Posterior vena cava (tissue), 2 donors: ENCODE measurements at regions not wholly inside any gene's neighbourhood (a gene's known extent, or its start where the extent isn't known, plus 50 kb on each side); places are given as distances from the start of the nearest gene placed in this dataset.

ENCODE experiments used
- DNase-seq: peaks from one replicate; pipeline ENCODE4 v3.0.0-alpha.2; 2020; ENCODE audit warnings: low spot score
- intact Hi-C, 2 donors: fragments of 100-400 bp; cut with DNase I; formaldehyde crosslinking; loops; one replicate each; pipeline versions ENCODE4 v1.14.1 to v1.14.2; 2022 to 2023
- donor health status: DM: yes; HTN: yes; CAD: no.
- donor health status: DM: yes; HTN: yes; CAD: no.

DNA sequence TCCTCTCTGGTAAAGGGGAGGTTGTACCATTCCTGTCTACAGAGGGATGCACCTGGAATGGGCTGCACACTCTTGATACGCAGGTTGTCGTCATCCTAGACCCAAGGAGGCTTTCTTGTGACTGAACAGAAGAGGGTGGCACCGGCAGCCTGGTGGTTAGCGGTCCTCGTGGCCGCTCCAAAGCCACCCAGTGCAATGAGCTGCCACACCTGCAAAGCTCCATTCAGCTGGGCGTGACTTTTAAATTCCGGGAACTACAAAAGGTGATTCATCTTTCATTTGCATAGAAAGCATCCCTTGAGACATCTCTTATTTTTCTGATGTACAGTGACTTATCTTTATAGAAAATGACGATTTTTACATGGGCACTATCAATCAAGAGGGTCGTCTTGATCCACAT is 286.1 kb upstream of the IRX1 start:
- DNase-seq, result no peak
- intact Hi-C loops, result no loop called here

DNA sequence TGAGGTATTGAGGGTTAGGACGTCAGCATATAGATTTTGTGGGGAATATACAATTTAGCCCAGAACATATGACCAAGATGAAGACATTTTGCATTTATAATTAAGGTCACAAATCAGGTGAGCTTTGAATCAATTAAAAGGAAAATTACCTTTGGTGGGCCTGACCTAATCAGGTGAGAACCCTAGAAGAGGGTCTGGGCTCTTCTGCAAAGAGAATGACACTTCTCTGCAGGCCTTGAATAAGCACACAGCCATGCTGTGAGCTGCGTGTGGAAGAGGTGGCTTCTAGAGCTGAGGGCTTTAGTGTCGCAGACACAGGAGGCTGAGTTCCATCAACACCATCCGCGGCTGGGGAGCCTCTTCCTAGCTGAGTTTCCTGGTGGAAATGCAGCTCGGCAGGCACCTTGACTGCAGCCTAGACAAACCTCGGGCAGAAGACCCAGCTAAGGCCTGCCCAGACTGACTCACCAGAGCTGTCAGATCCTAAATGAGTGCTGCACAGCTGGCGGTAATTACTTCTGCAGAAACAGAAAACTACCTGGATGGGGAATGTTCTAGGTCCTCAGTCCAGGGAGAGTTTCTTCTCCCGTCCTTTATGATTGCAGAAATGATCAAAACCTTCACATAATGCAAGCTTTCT is 287.5 kb upstream of the IRX1 start:
- intact Hi-C loops, result no loop called here
- no peak for DNase-seq

DNA sequence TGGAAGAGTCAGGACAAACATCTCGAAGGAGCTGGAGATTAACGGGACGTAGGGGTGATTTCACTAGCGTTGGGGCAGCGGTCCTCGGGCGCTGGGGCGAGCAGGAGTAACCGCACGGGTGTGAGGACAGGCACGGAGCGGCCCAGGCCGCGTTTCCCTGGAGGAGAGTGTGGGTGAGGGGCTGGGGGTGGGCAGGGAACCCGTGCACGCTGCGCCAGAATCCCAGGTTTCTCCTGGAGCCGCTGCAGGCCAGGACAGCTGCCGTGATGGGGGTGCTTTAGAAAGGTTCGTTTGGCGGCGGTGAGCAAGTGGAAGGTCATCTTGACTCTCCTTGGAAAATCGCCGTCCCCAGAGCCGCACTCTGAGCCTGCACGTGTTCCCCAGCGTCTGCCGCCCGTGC is 290.2 kb upstream of the IRX1 start:
- intact Hi-C loops, result no loop called here

DNA sequence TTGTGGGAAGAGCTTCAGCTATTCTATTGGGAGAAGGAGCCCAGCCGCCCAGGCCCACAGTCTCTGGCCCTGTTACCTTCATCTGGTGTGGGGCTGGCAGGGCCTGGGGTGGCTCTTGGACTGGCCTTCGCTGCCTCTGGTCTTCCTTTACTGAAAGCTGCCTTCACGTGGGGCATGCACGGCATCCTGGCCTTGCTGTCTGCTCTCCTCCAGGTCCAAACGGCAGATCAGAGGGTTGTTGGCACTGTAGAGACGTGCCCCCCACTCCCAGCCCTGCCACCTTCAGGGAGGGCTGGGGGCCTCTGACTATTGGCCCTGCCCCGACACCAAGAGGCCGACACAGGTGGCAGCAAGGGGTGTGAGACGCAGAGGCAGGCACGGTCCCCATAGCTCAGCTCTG is 291.3 kb upstream of the IRX1 start:
- no peak for DNase-seq
- intact Hi-C loops, result no loop called here

More for the DNA sequence above, 290.2 kb upstream of the IRX1 start:
- no peak for DNase-seq

DNA sequence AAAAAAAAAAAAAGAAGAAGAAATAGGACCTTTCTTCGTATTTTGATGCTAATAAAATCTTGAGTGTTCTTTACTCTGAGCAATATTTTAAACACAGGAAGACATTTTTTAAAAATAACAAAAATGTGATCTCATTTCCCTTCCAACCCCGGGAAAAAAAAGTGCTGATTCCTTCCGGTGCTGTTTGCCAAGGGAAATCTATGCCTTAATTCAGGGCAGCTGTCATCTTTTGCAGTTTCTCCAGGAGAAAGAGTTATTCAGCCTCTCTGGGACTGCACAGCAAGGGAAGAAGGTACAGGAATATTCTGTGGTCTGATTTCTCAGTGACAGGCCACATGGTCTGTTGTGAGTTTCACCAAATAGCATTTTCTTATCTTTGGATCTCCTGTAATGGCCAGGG is 291.9 kb upstream of the IRX1 start:
- intact Hi-C loops, result no loop called here
- no peak for DNase-seq

DNA sequence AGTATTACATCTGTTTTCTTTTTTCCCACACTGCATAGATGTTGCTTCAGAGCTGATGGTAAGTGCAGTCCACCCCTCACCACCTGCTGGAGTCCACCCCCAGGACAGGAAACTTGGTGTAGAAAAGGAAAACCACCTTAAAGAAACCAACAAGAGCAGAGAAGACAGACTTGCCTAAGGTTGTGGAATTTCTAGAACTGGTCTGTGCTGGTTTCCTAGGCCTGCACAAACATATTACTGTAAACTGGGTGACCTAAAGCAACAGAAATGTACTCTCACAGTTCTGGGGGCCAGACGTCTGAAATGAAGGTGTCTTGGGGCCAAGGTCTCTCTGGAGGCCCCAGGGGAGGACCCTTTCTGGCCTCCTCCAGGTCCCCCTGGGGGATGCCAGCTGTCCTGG is 293.4 kb upstream of the IRX1 start:
- DNase-seq, result no peak

DNA sequence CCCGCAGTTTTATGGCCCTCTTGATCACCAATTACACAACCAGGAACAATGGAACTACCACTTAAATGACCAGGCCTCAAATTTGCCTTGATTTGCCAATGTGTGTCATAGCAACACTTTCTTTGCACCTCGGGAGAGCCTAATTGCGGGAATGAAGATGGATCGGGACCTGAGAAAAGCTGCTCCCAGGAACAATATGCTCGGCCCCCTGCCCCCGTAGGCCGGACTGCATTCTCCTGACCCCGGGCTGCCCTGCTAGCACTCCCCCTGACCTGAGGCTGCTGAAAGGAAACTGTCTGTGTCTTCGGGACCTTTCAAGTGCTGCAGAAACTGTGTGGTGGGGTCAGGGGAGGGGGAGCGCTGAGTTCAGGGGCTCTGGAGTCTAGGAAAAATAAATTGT is 294.3 kb upstream of the IRX1 start:
- intact Hi-C loops, result no loop called here
- peak; percentile 45 for DNase-seq

More for the DNA sequence above, 293.4 kb upstream of the IRX1 start:
- intact Hi-C loops, result no loop called here

DNA sequence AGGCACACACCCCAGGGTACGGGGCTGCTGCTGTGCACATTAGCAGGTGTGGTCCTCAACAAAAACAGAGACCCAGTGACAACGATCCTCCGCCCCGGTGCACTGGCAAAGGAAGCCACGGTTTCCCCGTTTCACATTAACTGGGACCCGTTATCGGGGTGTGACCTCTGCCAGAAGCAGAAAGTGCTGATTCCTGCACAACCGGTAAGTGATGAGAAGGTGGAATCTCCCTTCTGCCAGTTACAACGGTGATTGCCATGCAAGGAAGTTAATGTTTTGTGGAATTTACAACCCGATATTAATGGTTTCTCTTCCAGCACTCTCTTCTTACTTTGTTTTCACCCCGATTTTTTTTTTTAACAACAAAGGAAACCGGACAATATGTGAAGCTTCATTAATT is 294.9 kb upstream of the IRX1 start:
- no peak for DNase-seq
- intact Hi-C loops, result no loop called here

DNA sequence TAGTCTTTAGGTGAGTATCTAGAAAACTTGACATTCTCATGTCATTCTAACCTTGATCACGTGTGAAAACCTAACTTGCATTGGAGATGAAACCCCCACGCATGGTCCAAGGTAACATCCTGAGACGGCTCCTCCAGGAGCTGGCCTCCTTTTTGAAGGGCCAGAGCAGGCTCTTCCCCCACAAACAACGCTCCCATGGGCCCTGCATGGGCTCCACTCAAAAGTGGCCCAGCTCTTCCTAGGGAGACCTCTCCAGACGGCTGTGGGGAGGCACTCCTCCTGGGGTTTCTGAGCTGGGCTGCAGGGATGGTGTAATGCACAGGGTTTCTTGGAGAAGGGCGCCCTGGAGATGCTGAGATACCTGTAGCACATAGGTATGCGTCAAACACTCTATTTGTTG is 296.2 kb upstream of the IRX1 start:
- intact Hi-C loops, result no loop called here
- no peak for DNase-seq

DNA sequence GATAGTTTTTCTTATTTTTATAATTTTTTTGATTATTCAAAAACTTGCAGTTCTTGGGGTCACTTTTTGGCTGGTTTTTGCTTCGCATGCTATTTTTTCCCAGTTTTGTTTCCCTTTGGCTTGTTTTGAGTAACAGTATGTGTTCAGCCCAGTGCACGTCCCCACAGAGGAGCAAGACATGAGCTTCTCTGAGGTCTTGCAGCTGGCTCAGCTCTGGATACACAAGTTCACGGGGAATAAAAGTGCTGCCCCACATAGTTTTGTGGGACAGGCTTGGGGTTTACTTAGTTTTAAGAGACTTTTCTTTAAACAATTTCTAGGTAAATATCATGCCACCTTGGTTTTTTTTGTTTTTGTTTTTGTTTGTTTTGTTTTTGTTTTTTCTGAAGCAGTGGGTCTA is 297.8 kb upstream of the IRX1 start:
- intact Hi-C loops, result no loop called here
- no peak for DNase-seq

DNA sequence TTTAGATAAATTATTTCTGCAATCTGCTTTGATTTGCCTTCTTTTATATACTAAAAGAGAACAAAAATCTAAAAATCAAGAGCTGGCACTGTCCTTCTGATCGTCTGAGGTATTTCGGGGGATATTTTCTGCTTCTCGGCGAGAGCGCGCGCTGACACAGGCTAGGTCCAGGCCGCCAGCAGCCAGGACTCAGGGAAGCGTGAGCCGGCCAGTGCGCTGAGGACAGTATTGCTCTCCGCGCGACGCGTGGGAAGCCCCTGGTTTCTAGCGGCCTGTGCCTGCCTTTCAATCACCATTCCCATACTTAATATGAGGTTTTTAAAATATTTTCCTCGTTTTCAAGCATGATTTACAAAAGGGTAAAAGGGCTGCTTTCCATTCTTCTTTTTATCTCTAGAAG is 307.3 kb upstream of the IRX1 start:
- DNase-seq, result no peak
- intact Hi-C loops, result no loop called here

DNA sequence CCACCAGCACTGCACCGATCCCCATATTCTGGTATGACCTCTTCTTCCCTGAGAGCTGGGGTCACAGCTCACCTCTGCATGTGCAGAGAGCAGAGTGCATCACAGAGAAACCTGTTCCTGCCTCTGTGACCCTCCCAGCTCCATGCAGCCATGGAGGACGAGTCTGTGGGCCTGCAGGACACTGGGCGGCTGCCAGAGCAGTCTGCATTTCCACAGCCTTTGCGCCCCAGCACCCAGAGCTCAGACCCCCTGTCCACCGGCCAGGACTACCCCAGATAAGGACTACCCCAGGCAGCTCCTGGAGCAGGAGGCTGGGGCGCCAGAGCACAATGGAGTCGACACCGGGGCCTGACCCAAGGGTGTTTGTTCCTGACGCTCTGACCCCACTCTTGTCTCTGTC is 308.1 kb upstream of the IRX1 start:
- DNase-seq, result no peak

DNA sequence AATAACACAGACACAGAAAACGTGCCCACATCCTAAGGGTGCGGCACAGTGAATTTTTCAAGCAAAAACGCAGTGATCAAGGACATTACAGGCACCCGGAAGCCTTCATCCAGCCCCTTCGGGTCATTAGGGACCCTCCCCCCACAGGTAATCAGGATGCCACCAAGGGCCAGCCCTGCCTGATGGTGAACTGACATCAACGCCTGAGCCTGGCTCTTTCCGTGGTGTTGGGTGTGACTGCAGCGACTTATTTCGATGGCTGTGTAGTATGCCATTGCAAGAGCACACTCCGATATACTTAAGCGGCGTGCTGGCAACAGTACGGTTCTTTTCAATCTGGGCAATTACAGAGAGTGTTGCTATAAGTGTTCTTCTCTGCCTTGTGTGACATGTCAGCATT is 310.0 kb upstream of the IRX1 start:
- no peak for DNase-seq
- intact Hi-C loops, result no loop called here

More for the DNA sequence above, 308.1 kb upstream of the IRX1 start:
- intact Hi-C loops, result no loop called here

DNA sequence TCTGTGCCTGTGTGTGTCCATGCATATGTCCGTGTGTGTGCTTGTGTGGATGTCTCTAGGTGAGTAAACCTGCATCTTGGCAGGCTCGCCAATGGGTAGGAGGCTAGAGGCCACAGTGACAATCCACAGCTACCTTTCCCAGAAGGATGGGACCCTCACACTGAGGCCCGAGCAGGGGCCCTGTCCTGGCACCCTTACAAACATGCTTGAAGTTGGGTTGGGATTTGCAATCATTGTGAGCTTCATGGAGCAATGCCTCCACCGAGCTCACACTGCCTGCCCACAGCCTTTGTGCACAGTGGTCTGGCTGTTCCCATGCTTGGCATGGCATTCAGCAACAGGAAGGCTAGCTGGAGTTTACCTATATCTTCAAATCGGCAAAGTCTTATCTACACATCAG is 311.1 kb upstream of the IRX1 start:
- no peak for DNase-seq
- intact Hi-C loops, result no loop called here

DNA sequence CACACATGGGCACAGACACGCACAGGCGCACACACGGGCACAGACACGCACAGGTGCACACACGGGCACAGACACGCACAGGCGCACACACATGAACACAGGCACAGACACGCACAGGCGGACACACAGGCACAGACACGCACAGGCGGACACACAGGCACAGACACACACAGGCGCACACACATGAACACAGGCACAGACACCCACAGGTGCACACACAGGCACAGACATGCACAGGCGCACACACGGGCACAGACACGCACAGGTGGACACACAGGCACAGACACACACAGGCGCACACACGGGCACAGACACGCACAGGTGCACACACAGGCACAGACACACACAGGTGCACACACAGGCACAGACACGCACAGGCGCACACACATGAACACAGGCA is 312.8 kb upstream of the IRX1 start:
- no peak for DNase-seq
- intact Hi-C loops, result no loop called here

DNA sequence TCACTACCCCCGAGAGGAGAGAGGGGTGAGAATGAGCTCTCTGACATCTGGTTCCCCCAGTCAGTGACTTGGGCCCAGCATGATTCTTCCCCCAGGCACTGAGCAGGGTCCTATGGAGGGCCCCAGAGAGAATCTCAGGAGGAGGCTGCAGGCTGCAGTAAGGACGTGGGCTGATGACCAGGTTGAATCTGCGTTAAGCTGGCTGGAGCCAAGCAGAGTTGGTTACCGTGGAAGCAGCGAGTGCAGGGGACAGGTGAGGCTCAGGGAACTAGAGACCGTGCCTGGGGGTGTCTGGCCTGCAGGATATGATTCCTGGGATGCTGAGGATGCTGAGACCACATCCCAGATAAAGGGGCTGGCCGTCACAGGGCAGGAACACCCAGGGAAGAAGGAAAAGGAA is 314.3 kb upstream of the IRX1 start:
- intact Hi-C loops, result no loop called here
- no peak for DNase-seq

DNA sequence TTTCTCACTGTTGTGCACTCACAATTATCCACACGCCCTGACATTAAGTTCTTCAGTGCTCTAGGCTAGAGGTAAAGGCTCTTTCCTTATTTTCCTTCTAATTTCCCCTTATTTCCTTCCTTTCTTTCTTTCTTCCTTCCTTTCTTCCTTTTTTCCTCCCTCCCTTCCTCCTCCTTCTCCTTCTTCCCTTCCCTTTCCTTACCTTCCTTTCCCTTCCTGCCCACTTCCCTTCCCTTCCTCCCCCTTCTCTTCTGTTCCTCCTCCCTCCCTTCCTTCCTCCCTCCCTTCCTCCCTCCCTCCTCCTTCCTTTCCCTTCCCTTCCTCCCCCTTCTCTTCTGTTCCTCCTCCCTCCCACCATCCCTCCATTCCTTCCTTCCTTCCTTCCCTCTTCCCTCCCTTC is 317.0 kb upstream of the IRX1 start:
- intact Hi-C loops, result no loop called here
- no peak for DNase-seq

DNA sequence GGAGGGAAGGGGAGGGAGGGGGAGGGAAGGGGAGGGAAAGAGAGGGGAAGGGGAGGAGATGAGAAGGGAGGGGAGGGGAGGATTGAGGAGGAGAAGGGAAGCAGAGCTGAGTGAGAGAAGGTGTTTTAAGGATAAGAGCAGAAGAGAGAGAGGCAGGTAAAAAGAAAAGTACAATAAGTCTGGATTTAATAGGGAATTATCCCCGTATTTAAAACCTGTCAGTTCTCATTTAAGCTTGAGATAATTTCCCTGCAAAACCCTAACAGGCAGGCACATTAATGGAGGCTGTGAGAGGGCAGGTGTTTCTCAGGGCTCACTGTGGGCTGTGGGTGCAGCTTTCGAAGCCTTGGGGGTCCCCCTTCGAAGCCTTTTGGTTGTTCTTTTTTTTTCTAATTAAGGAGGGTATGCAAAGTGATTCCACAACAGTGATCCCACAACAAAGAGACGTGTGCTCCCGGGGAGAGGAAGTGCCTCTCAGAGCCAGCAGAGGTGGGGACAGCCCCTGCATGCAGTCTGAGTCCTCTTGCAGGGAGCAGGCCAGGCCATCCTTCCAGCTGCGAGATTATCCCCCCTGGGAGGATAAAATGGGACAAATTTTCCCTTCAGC is 317.9 kb upstream of the IRX1 start:
- DNase-seq, result no peak
- intact Hi-C loops, result no loop called here

DNA sequence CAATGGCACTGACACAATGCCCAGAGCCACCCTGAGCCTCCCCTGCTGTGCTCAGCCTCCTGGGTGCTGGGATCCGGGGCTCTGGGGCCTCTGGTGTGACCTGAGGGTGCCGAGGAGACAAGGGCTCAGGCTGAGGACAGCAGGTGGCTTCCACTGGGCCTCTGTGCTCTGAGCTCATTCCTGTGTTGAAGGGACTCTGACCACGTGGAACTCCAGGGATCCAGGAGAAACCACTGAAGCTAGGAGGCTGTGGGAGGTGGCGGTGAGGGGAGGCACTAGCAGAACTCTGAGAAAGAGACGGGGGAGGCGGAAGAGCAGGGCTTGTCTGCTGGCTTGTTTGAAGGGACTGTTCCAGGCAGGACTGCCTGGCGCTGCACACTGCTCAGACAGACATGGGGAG is 318.7 kb upstream of the IRX1 start:
- DNase-seq, result no peak
- intact Hi-C loops, result no loop called here

DNA sequence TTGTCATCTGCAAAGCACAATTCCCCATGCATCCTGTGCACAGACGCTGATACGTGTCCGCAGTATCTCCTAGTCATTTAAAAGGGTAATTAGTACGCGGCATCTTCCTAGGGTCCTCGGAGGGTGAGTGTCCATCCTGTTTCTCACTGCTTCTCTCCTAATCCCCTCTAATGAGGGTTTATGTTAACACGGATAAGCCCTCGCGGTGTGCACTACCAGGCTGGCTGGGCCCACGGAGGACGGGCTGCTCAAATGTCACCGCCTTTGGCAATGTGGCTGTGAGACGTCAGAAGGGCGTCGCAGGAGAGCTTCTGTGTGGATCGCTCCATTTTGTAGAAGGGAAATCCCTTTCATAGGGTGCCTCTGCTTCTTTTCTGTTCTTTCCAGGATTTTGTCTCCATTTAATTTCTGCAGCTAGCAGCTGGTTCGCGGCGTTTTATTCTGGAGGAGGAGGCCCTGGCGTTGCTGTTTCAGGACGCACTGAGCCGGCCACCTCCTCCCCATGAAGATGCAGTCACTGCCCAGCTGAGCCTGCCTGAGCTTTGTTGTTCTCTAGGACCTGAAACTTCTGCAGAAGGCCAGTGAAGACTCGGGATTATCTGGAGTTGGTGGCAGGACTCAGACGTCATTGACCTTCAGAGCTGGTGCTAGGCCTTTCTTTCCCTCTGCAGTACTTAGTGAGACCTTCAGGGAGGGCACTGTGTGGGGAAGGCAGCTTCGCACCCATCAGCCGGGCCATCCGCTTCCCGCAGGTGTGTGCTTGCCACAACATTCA is 326.1 kb upstream of the IRX1 start:
- intact Hi-C loops, result loop anchor here in 1 of 2 donors (2.0 kb wide), 1 partner anchor 63 kb away; no protein-coding TSS in a partner anchor
- no peak for DNase-seq
